Hepatocyte (in vitro differentiated cells): ENCODE measurements at regions not wholly inside any gene's neighbourhood (a gene's known extent, or its start where the extent isn't known, plus 50 kb on each side); places are given as distances from the start of the nearest gene placed in this dataset.

Experiments used
- DNase-seq: peaks from one replicate; pipeline ENCODE4 v3.0.0-alpha.2; 2016; ENCODE audit warnings: low spot score
- H2AFZ ChIP-seq: fragments of 200-600 bp; sonication (generic); 2 replicates; pipeline ENCODE4 v1.6.0; 2016; ENCODE audit warnings: antibody characterized with exemption, mild to moderate bottlenecking
- H3K27ac ChIP-seq: fragments of 200-600 bp; sonication (generic); 2 replicates; pipeline ENCODE4 v1.5.1; 2016; ENCODE audit warnings: mild to moderate bottlenecking
- H3K27me3 ChIP-seq: fragments of 200-600 bp; sonication (generic); 2 replicates; pipeline ENCODE4 v1.6.1; 2016
- H3K36me3 ChIP-seq: fragments of 200-600 bp; sonication (generic); replicated peaks from 2 replicates; pipeline ENCODE4 v1.5.1; 2016; ENCODE audit warnings: low read depth; ENCODE audit not compliant: insufficient read depth
- H3K4me1 ChIP-seq: fragments of 200-600 bp; sonication (generic); 2 replicates; pipeline ENCODE4 v1.5.1; 2016; ENCODE audit warnings: mild to moderate bottlenecking, moderate library complexity; ENCODE audit not compliant: insufficient read depth
- H3K4me2 ChIP-seq: fragments of 200-600 bp; sonication (generic); 2 replicates; pipeline ENCODE4 v1.6.0; 2016
- H3K4me3 ChIP-seq: fragments of 200-600 bp; sonication (generic); 2 replicates; pipeline ENCODE4 v1.5.1; 2016; ENCODE audit warnings: mild to moderate bottlenecking
- H3K79me2 ChIP-seq: fragments of 200-600 bp; sonication (generic); 2 replicates; pipeline ENCODE4 v1.6.0; 2017; ENCODE audit warnings: mild to moderate bottlenecking
- H3K9me2 ChIP-seq: fragments of 200-600 bp; sonication (generic); replicated peaks from 2 replicates; pipeline ENCODE4 v1.6.0; 2017; ENCODE audit warnings: mild to moderate bottlenecking; ENCODE audit not compliant: insufficient read depth
- H3K9me3 ChIP-seq: fragments of 200-600 bp; sonication (generic); 2 replicates; pipeline ENCODE4 v1.5.1; 2016; ENCODE audit warnings: low read depth, mild to moderate bottlenecking
- H4K20me1 ChIP-seq: fragments of 200-600 bp; sonication (generic); 2 replicates; pipeline ENCODE4 v1.6.0; 2016; ENCODE audit warnings: mild to moderate bottlenecking; ENCODE audit not compliant: insufficient read depth, poor library complexity, severe bottlenecking
- CTCF ChIP-seq: fragments of 200-600 bp; sonication (generic); IDR thresholded peaks from 2 replicates; pipeline ENCODE4 v1.5.1; 2016; ENCODE audit warnings: antibody characterized with exemption, mild to moderate bottlenecking; ENCODE audit not compliant: poor library complexity
- EZH2 ChIP-seq: fragments of 200-600 bp; sonication (generic); IDR thresholded peaks from 2 replicates; pipeline ENCODE4 v1.6.1; 2016; ENCODE audit warnings: antibody characterized with exemption, mild to moderate bottlenecking, borderline replicate concordance
- EZH2phosphoT487 ChIP-seq: fragments of 200-600 bp; sonication (generic); IDR thresholded peaks from one replicate; pipeline ENCODE4 v1.6.1; 2018; ENCODE audit warnings: antibody characterized with exemption, mild to moderate bottlenecking, low read depth, moderate library complexity; ENCODE audit not compliant: unreplicated experiment, severe bottlenecking
- WGBS: methylation state at CpG from one replicate; pipeline ENCODE4 v1.1.6; 2016; ENCODE audit warnings: low lambda C conversion rate; ENCODE audit errors: missing lambda C conversion rate; 5-methylcytosine and 5-hydroxymethylcytosine counted together

GRCh38 chr1:201626629-201627275 is 87.8 kb downstream of the NAV1 start:
- Histone ChIP-seq H2AFZ (no peak overlapping the region), H3K36me3 (no peaks in the 10 kb centered on the region), H3K9me2 (no peaks in the 10 kb centered on the region), H3K4me2 (no peak overlapping the region), H3K27me3 (no peaks in the 10 kb centered on the region), H4K20me1 (no peaks in the 10 kb centered on the region), H3K9me3 (no peaks in the 10 kb centered on the region), H3K79me2 (no peaks in the 10 kb centered on the region), H3K4me1 (peaks cover 4% of the 10 kb centered on the region), H3K27ac (no peak overlapping the region), H3K4me3 (no peak overlapping the region)
- WGBS: 95% methylated on average over 4 of the region's 4 CpGs
- TF ChIP-seq EZH2 (no peak), CTCF (no peak), EZH2phosphoT487 (no peak)
- DNase-seq: no peak

DNA sequence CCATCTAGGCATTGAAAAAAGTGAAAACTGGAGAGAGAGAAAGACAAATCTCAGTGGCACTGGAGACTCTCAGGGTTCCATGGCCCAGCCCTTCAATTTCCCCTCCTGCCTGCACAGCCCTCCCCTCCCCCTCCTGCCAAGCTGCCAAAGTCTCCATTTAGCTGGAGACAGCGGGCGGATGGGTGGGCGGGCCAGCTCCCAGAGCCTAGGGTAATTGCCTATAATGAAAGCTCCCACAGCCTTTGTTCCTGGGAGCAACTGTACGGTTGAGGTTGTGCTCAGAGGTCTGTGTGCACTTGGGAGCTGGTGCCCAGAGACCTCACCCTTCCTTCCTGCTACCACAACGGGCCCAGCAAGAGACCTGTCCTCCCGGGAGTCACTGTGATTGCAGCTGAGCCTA is 89.6 kb downstream of the NAV1 start:
- Histone ChIP-seq H2AFZ (no peak overlapping the region), H4K20me1 (no peaks in the 10 kb centered on the region), H3K36me3 (no peaks in the 10 kb centered on the region), H3K27me3 (no peaks in the 10 kb centered on the region), H3K9me3 (no peaks in the 10 kb centered on the region), H3K4me1 (peaks cover 4% of the 10 kb centered on the region), H3K4me3 (no peak overlapping the region), H3K9me2 (no peaks in the 10 kb centered on the region), H3K79me2 (no peaks in the 10 kb centered on the region), H3K4me2 (no peak overlapping the region), H3K27ac (no peak overlapping the region)
- 70% methylated on average over 6 of the region's 6 CpGs for WGBS
- TF ChIP-seq EZH2phosphoT487 (no peak), EZH2 (no peak), CTCF (no peak)
- DNase-seq: no peak

- 78% methylated on average over 6 of the region's 6 CpGs for WGBS
Observed at GRCh38 chr1:201630582-201630981, 91.7 kb downstream of the NAV1 start.

More at GRCh38 chr1:201630582-201630981, 91.7 kb downstream of the NAV1 start:
- no peaks in the 10 kb centered on the region for H3K9me2 ChIP-seq
- no peak overlapping the region for H3K4me2 ChIP-seq
- no peak for DNase-seq
- H2AFZ ChIP-seq: no peak overlapping the region
- no peaks in the 10 kb centered on the region for H4K20me1 ChIP-seq
- H3K27me3 ChIP-seq: no peaks in the 10 kb centered on the region
- H3K4me3 ChIP-seq: no peak overlapping the region
- H3K79me2 ChIP-seq: no peaks in the 10 kb centered on the region
- TF ChIP-seq EZH2 (no peak), CTCF (no peak), EZH2phosphoT487 (no peak)
- no peak overlapping the region for H3K27ac ChIP-seq
- H3K36me3 ChIP-seq: no peaks in the 10 kb centered on the region
- H3K4me1 ChIP-seq: peaks cover under 1% of the 10 kb centered on the region
- H3K9me3 ChIP-seq: no peaks in the 10 kb centered on the region
